CD14-positive monocyte (primary cell): ENCODE measurements at regions not wholly inside any gene's neighbourhood (a gene's known extent, or its start where the extent isn't known, plus 50 kb on each side); places are given as distances from the start of the nearest gene placed in this dataset.

ENCODE experiments used
- DNase-seq, 3 donors: peaks; one replicate each; pipeline ENCODE4 v3.0.0-alpha.2; 2011 to 2022
- H2AFZ ChIP-seq: 2 replicates; pipeline ENCODE4 v1.6.0; 2012; ENCODE audit warnings: mild to moderate bottlenecking, low read depth, low read length, inconsistent platforms; ENCODE audit not compliant: insufficient read depth, poor library complexity, severe bottlenecking
- H3K27ac ChIP-seq, 2 donors: 1 replicate in 1 of 2; 2 replicates in 1 of 2; pipeline ENCODE4 v1.5.1; 2012 to 2013; ENCODE audit warnings: low read length in 2 of 2, control low read depth in 1 of 2, inconsistent platforms in 1 of 2, low read depth in 1 of 2, mild to moderate bottlenecking in 1 of 2
- H3K27me3 ChIP-seq, 2 donors: one replicate each; pipeline versions ENCODE4 v1.6.0 to v1.6.1; 2011 to 2013; ENCODE audit warnings: low read length in 2 of 2; ENCODE audit not compliant: control insufficient read depth in 2 of 2, insufficient read depth in 2 of 2
- H3K36me3 ChIP-seq, 2 donors: replicated peaks in 1 of 2; 1 replicate in 1 of 2; 2 replicates in 1 of 2; pipeline versions ENCODE4 v1.5.1 to v1.6.1; 2012 to 2013; ENCODE audit warnings: low read length in 2 of 2, control low read depth in 1 of 2, inconsistent platforms in 1 of 2, mild to moderate bottlenecking in 1 of 2; ENCODE audit not compliant: insufficient read depth in 2 of 2, control insufficient read depth in 1 of 2
- H3K4me1 ChIP-seq, 2 donors: 1 replicate in 1 of 2; 2 replicates in 1 of 2; pipeline versions ENCODE4 v1.5.1 to v1.6.1; 2012 to 2013; ENCODE audit warnings: low read length in 2 of 2, control low read depth in 1 of 2, inconsistent platforms in 1 of 2, mild to moderate bottlenecking in 1 of 2, moderate library complexity in 1 of 2; ENCODE audit not compliant: insufficient read depth in 2 of 2, control insufficient read depth in 1 of 2
- H3K4me2 ChIP-seq: replicated peaks from 2 replicates; pipeline ENCODE3; 2012; ENCODE audit warnings: low read length, moderate library complexity, mild to moderate bottlenecking; ENCODE audit not compliant: poor library complexity, severe bottlenecking; ENCODE audit errors: extremely low read depth
- H3K4me3 ChIP-seq, 3 experiments: fragments of 200-600 bp in 1 of 3; sonication (generic) in 1 of 3; replicated peaks in 1 of 3; 1 replicate in 2 of 3; 2 replicates in 1 of 3; pipeline ENCODE4 v1.5.1; 2011 to 2013; ENCODE audit warnings: low read length in 3 of 3, mild to moderate bottlenecking in 3 of 3, control low read depth in 2 of 3, low read depth in 2 of 3, inconsistent platforms in 1 of 3, moderate library complexity in 1 of 3
- H3K79me2 ChIP-seq: 2 replicates; pipeline ENCODE4 v1.6.0; 2012; ENCODE audit warnings: mild to moderate bottlenecking, control low read depth, inconsistent platforms, low read length, moderate library complexity; ENCODE audit not compliant: insufficient read depth
- H3K9ac ChIP-seq: 2 replicates; pipeline ENCODE4 v1.6.0; 2017; ENCODE audit warnings: low read length, mild to moderate bottlenecking; ENCODE audit not compliant: insufficient read depth, poor library complexity, severe bottlenecking
- H3K9me3 ChIP-seq, 2 donors: replicated peaks in 1 of 2; 1 replicate in 1 of 2; 2 replicates in 1 of 2; pipeline versions ENCODE4 v1.5.1 to v1.6.1; 2012 to 2013; ENCODE audit warnings: low read length in 2 of 2, control low read depth in 1 of 2; ENCODE audit not compliant: control insufficient read depth in 1 of 2, insufficient read depth in 1 of 2
- H4K20me1 ChIP-seq: 2 replicates; pipeline ENCODE4 v1.6.0; 2012; ENCODE audit warnings: mild to moderate bottlenecking, low read length, control low read depth, moderate library complexity; ENCODE audit not compliant: insufficient read depth
- H3K27ac Mint-ChIP-seq, 7 donors: one replicate each; pipeline ENCODE4 v1.8.0; 2020; ENCODE audit warnings: mild to moderate bottlenecking in 7 of 7, mixed read lengths in 7 of 7, moderate library complexity in 6 of 7, inconsistent platforms in 2 of 7
- H3K27me3 Mint-ChIP-seq, 3 donors: one replicate each; pipeline ENCODE4 v1.8.0; 2021 to 2022; ENCODE audit warnings: low read depth in 3 of 3, mild to moderate bottlenecking in 3 of 3, mixed read lengths in 3 of 3, moderate library complexity in 3 of 3, inconsistent platforms in 1 of 3
- H3K36me3 Mint-ChIP-seq, 2 donors: one replicate each; pipeline ENCODE4 v1.8.0; 2020; ENCODE audit warnings: mixed read lengths in 2 of 2, inconsistent platforms in 1 of 2, mild to moderate bottlenecking in 1 of 2
- H3K4me1 Mint-ChIP-seq: one replicate; pipeline ENCODE4 v1.8.0; 2020; ENCODE audit warnings: mild to moderate bottlenecking, mixed read lengths
- H3K4me3 Mint-ChIP-seq, 2 donors: one replicate each; pipeline ENCODE4 v1.8.0; 2020; ENCODE audit warnings: mild to moderate bottlenecking in 2 of 2, mixed read lengths in 2 of 2, moderate library complexity in 1 of 2
- H3K9me3 Mint-ChIP-seq, 7 donors: one replicate each; pipeline ENCODE4 v1.8.0; 2020 to 2022; ENCODE audit warnings: mixed read lengths in 7 of 7, mild to moderate bottlenecking in 6 of 7, moderate library complexity in 6 of 7, inconsistent platforms in 2 of 7
- CTCF ChIP-seq: fragments of 200-600 bp; IDR thresholded peaks from one replicate; pipeline ENCODE4 v1.8.0; 2022; ENCODE audit warnings: antibody characterized with exemption, mild to moderate bottlenecking
- WGBS: methylation state at CpG from one replicate; pipeline ENCODE4 v1.1.5; 2013; ENCODE audit warnings: missing lambda C conversion rate; ENCODE audit not compliant: insufficient coverage; 5-methylcytosine and 5-hydroxymethylcytosine counted together
- intact Hi-C, 2 donors: fragments of 100-400 bp; cut with micrococcal nuclease; formaldehyde crosslinking; loops; one replicate each; pipeline versions ENCODE4 v1.15.0 to v1.15.1; 2023

DNA sequence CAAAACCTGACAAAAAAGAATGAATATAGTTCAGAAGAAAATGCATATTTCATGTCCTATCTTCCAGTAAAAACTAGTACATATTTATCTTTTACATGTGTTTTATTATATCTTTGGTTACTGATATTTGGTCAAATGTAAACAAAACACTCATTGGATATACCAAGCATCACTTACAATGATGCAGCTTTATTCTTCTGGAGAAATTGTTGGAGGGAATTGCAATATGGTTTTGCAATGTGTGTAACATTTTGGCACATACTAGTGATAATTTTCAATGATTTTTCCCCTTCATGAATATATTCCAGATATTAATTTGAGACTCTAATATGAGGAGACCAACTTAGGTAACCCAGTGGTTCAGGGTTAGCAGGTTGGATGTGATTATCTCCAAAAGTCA, 146.1 kb downstream of the ZC3H11B start:
- no peak for DNase-seq
- Histone ChIP-seq H3K9ac (no peak overlapping the region), H2AFZ (no peak overlapping the region), H3K4me1 (peaks cover 20 to 21% of the 10 kb centered on the region in 2 donors), H3K27me3 (peaks cover 6 to 8% of the 10 kb centered on the region in 2 donors), H3K4me3 (no peak overlapping the region), H3K79me2 (no peaks in the 10 kb centered on the region), H3K27ac (no peak overlapping the region), H3K4me2 (no peak overlapping the region), H3K36me3 (no peaks in the 10 kb centered on the region), H3K9me3 (no peaks in the 10 kb centered on the region), H4K20me1 (no peaks in the 10 kb centered on the region)
- H3K36me3 Mint-ChIP-seq, result peaks cover 0 to 1% of the 10 kb centered on the region in 2 donors
- intact Hi-C loops, result no loop called here
- peak overlapping the region in 1 of 7 donors; percentile 15 for H3K27ac Mint-ChIP-seq
- TF ChIP-seq CTCF, result no peak
- peaks cover 17% of the 10 kb centered on the region for H3K4me1 Mint-ChIP-seq
- H3K9me3 Mint-ChIP-seq, result peaks cover 0 to 7% (median 0%) of the 10 kb centered on the region in 7 donors
- no peak overlapping the region for H3K4me3 Mint-ChIP-seq
- H3K27me3 Mint-ChIP-seq, result peaks cover 8 to 12% (median 11%) of the 10 kb centered on the region in 3 donors

GRCh38 chr1:219465212-219466093, 147.5 kb downstream of the ZC3H11B start:
- Histone ChIP-seq H3K4me3 (no peak overlapping the region), H3K9me3 (no peaks in the 10 kb centered on the region), H2AFZ (no peak overlapping the region), H3K79me2 (no peaks in the 10 kb centered on the region), H3K4me2 (no peak overlapping the region), H3K27me3 (peaks cover 4 to 6% of the 10 kb centered on the region in 2 donors), H3K36me3 (no peaks in the 10 kb centered on the region), H4K20me1 (no peaks in the 10 kb centered on the region), H3K9ac (no peak overlapping the region), H3K4me1 (peaks cover 31 to 34% of the 10 kb centered on the region in 2 donors), H3K27ac (no peak overlapping the region)
- peaks cover 0 to 1% of the 10 kb centered on the region in 2 donors for H3K36me3 Mint-ChIP-seq
- H3K9me3 Mint-ChIP-seq, result peaks cover 0 to 7% (median 0%) of the 10 kb centered on the region in 7 donors
- peaks cover 8 to 11% (median 8%) of the 10 kb centered on the region in 3 donors for H3K27me3 Mint-ChIP-seq
- DNase-seq, result peak in 1 of 3 donors; percentile 7
- H3K4me3 Mint-ChIP-seq, result no peak overlapping the region
- no peak for TF ChIP-seq CTCF
- peaks cover 27% of the 10 kb centered on the region for H3K4me1 Mint-ChIP-seq
- WGBS, result 90% methylated on average over 2 of the region's 7 CpGs
- H3K27ac Mint-ChIP-seq, result no peak overlapping the region
- intact Hi-C loops, result no loop called here
